Ovary (tissue), 7 donors: ENCODE measurements at regions not wholly inside any gene's neighbourhood (a gene's known extent, or its start where the extent isn't known, plus 50 kb on each side); places are given as distances from the start of the nearest gene placed in this dataset.

ENCODE experiments used
- DNase-seq, 5 donors: peaks; one replicate each; pipeline ENCODE4 v3.0.0-alpha.2; 2019 to 2020
- H3K27ac ChIP-seq, 2 donors: fragments of 200-600 bp; one replicate each; pipeline versions ENCODE4 v1.5.1 to v1.8.0; 2019 to 2022
- H3K27me3 ChIP-seq: fragments of 200-600 bp; one replicate; pipeline ENCODE4 v1.8.0; 2022
- H3K36me3 ChIP-seq: fragments of 200-600 bp; sonication (generic); one replicate; pipeline ENCODE4 v1.5.1; 2019
- H3K4me1 ChIP-seq: one replicate; pipeline ENCODE4 v1.8.1; 2013; ENCODE audit warnings: mild to moderate bottlenecking, moderate library complexity; ENCODE audit not compliant: insufficient read depth
- H3K4me3 ChIP-seq: fragments of 200-600 bp; sonication (generic); one replicate; pipeline ENCODE4 v1.5.1; 2017
- H3K9me3 ChIP-seq, 2 donors: fragments of 200-600 bp in 1 of 2; sonication (generic) in 1 of 2; one replicate each; pipeline versions ENCODE4 v1.5.1 to v1.8.1; 2013 to 2019; ENCODE audit warnings: mild to moderate bottlenecking in 1 of 2, moderate library complexity in 1 of 2
- EP300 ChIP-seq: sonication (generic); formaldehyde crosslinking; IDR thresholded peaks from one replicate; pipeline ENCODE4 v1.6.1; 2017; ENCODE audit warnings: antibody characterized with exemption
- POLR2A ChIP-seq: fragments of 450-650 bp; IDR thresholded peaks from one replicate; pipeline ENCODE4 v1.6.1; 2017; ENCODE audit warnings: antibody characterized with exemption, mild to moderate bottlenecking, moderate library complexity
- WGBS, 3 donors: extraction: QIAGEN DNeasy Blood & Tissue Kit in 1 of 3; methylation state at CpG; one replicate each; pipeline versions ENCODE4 v1.1.5 to v1.1.7; 2013 to 2017; 5-methylcytosine and 5-hydroxymethylcytosine counted together
- intact Hi-C, 4 donors: fragments of 100-400 bp; cut with DNase I; formaldehyde crosslinking; loops; one replicate each; pipeline versions ENCODE4 v1.11.0 to v1.15.1; 2022 to 2023
- TF ChIP-seq, protein P1 (sequence below), 3 donors: fragments of 450-650 bp in 2 of 3; fragments of 200-600 bp in 1 of 3; IDR thresholded peaks; one replicate each; pipeline versions ENCODE4 v1.5.1 to v1.8.0; 2016 to 2022; ENCODE audit warnings: antibody characterized with exemption in 3 of 3, mild to moderate bottlenecking in 1 of 3
- donor health status: DM: no; HTN: no; CAD: no; lungs with moderate emphysema.
- donor health status: DM: no; HTN: no; CAD: no.
- donor health status: Bipolar disorder and iron deficiency.
- donor health status: DM: no; HTN: no; CAD: no.
- donor health status: DM: yes; HTN: yes; CAD: no.

DNA sequence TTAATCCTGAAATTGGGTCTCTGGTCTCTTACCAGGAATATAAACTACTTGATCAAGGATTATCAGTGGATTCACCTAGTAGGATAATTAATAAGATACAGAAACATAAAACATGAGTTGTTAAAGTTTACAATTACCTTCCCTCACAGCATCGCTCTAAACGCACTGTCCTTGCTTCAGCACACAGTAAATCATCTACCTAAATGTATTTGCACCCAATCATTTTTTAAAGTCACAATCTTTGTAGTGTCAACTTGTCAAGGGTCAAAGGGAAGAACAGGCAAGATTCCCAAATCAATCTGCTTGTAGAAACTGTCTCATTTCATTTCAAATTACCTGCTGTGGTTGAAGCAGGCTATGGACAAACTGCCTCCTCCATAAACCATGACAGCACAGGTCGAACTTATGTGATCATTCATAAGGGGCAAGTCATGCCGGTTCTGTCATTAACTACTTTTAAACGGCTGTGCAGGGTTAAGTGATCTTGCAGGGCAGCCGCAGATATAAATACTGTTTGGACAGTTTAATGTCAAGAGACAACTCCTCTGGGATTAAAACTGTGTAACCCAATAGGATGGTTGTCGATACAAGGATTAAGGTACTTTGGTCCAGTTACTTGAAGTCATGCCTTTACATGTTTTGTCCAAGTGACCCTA lies 93.6 kb downstream of the ZNF281 start:
- Histone ChIP-seq H3K36me3 (no peaks in the 10 kb centered on the region), H3K4me1 (no peaks in the 10 kb centered on the region), H3K9me3 (no peaks in the 10 kb centered on the region), H3K27me3 (no peaks in the 10 kb centered on the region), H3K27ac (no peak overlapping the region), H3K4me3 (no peak overlapping the region)
- intact Hi-C loops, result no loop called here
- 29 to 32% (median 31%) methylated on average over 7 of the region's 7 CpGs for WGBS, 3 donors
- TF ChIP-seq, protein P1, sequence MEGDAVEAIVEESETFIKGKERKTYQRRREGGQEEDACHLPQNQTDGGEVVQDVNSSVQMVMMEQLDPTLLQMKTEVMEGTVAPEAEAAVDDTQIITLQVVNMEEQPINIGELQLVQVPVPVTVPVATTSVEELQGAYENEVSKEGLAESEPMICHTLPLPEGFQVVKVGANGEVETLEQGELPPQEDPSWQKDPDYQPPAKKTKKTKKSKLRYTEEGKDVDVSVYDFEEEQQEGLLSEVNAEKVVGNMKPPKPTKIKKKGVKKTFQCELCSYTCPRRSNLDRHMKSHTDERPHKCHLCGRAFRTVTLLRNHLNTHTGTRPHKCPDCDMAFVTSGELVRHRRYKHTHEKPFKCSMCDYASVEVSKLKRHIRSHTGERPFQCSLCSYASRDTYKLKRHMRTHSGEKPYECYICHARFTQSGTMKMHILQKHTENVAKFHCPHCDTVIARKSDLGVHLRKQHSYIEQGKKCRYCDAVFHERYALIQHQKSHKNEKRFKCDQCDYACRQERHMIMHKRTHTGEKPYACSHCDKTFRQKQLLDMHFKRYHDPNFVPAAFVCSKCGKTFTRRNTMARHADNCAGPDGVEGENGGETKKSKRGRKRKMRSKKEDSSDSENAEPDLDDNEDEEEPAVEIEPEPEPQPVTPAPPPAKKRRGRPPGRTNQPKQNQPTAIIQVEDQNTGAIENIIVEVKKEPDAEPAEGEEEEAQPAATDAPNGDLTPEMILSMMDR (IDR thresholded peaks at IDR 0.05), result no peak
- TF ChIP-seq EP300 (no peak), POLR2A (no peak)
- DNase-seq, result no peak

DNA sequence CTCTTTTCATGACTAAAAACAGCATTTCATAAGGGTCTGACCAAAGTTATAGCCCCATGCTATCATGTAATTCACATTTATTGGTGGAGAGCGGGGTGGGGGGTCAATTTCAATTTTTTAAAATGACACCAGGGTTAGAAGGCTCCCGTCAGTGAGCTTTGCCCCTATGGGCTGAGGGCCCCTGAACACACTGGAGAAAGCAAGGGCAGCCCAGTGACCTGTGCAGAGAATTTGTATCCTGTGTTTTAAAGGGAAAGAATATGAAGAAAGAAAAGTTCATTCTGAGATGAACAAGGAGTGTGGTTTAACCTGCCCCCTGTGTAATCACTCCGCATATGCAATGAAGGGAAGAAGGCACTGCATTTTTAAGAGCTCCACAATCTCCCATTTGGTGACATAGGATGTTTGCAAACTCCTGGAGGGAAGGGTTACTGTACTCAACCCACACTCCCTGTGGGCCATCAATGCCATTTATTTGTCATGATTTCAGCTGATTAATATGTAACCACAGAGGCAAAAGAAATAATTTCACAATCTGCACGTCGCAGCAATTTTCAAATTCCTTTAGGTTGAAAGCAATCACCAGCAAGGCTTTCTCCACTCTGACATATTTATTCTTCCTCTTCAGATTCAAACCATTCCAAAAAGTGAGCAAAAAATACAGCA lies 95.6 kb downstream of the ZNF281 start:
- no peak overlapping the region for H3K27ac ChIP-seq
- WGBS, 3 donors, result 61 to 67% (median 63%) methylated on average over 5 of the region's 5 CpGs
- H3K4me1 ChIP-seq, result no peaks in the 10 kb centered on the region
- H3K4me3 ChIP-seq, result no peak overlapping the region
- intact Hi-C loops, result no loop called here
- DNase-seq, result no peak
- H3K36me3 ChIP-seq, result no peaks in the 10 kb centered on the region
- H3K9me3 ChIP-seq, result no peaks in the 10 kb centered on the region
- H3K27me3 ChIP-seq, result no peaks in the 10 kb centered on the region
- TF ChIP-seq POLR2A (no peak), EP300 (no peak)
- TF ChIP-seq, protein P1 (IDR thresholded peaks at IDR 0.05), result no peak

DNA sequence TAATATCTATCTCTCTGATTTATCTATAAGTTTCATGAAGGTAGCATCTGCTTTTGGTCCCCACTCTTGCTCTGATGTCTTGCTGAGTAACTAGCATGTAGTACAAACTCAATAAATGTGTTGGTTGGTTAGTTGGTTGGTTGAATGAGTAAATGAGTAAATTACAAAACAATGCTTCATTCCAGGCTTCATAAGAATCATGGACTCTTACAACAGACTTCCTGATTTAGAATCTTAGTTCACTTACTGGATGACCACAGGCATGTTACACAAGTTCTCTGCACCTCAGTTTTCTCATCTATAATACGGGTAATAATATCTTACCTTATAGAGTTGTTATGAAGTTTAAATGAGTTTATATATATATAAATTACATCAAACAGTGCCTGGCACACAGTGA lies 98.6 kb downstream of the ZNF281 start:
- H3K4me1 ChIP-seq, result no peaks in the 10 kb centered on the region
- TF ChIP-seq, protein P1 (IDR thresholded peaks at IDR 0.05), result no peak
- H3K4me3 ChIP-seq, result no peak overlapping the region
- no peaks in the 10 kb centered on the region for H3K36me3 ChIP-seq
- H3K9me3 ChIP-seq, result no peaks in the 10 kb centered on the region
- H3K27ac ChIP-seq, result no peak overlapping the region
- WGBS, 3 donors, result 94% methylated on average over 1 of the region's 1 CpG
- DNase-seq, result no peak
- intact Hi-C loops, result no loop called here
- no peaks in the 10 kb centered on the region for H3K27me3 ChIP-seq

DNA sequence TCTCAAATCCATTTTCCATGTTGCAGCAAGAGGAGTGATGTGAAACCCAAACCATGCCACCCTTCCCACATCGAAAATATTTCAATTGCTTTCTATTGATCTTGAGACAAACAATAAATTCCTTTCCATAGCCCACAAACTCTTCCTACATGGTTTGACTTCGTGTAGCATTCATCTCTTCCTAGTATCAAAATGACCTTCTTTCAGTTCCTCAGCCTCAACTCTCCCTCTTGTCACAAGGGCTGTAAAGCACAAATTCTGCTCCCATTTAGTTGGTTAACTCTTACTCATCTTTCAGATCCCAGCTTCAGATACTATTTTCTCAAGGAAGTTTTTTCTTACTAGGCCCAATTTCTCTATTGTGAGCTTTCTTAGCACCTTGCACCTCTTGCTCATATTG lies 99.0 kb downstream of the ZNF281 start:
- H3K27ac ChIP-seq, result no peak overlapping the region
- DNase-seq, result no peak
- H3K4me1 ChIP-seq, result no peaks in the 10 kb centered on the region
- TF ChIP-seq POLR2A (no peak), EP300 (no peak)
- TF ChIP-seq, protein P1 (IDR thresholded peaks at IDR 0.05), result no peak
- intact Hi-C loops, result no loop called here
- no peaks in the 10 kb centered on the region for H3K36me3 ChIP-seq
- H3K4me3 ChIP-seq, result no peak overlapping the region
- H3K9me3 ChIP-seq, result no peaks in the 10 kb centered on the region
- 85 to 89% (median 88%) methylated on average over 2 of the region's 2 CpGs for WGBS, 3 donors
- no peaks in the 10 kb centered on the region for H3K27me3 ChIP-seq
